DMS53 treated with DMSO at 0.1 percent for 48 hours (cell line): ENCODE measurements at regions not wholly inside any gene's neighbourhood (a gene's known extent, or its start where the extent isn't known, plus 50 kb on each side); places are given as distances from the start of the nearest gene placed in this dataset.

Experiments
- DNase-seq: peaks from one replicate; lab custom pipeline; 2025; ENCODE audit not compliant: unreplicated experiment; lab: John Stamatoyannopoulos, UW

- no peak for DNase-seq
Measured at GRCh38 chr16:7979448-7980132, 610.7 kb downstream of the TMEM114 start.

- DNase-seq: no peak
Measured at GRCh38 chr16:7976563-7976962, 613.7 kb downstream of the TMEM114 start.

GRCh38 chr16:7976125-7976524 is 614.2 kb downstream of the TMEM114 start:
- DNase-seq: no peak

GRCh38 chr16:7967996-7968509 is 622.3 kb downstream of the TMEM114 start:
- no peak for DNase-seq

- no peak for DNase-seq
Measured at GRCh38 chr16:7964744-7965143, 625.6 kb downstream of the TMEM114 start.

GRCh38 chr16:7964167-7964566 is 626.1 kb downstream of the TMEM114 start:
- no peak for DNase-seq

GRCh38 chr16:7962091-7962879 is 628.0 kb downstream of the TMEM114 start:
- no peak for DNase-seq

GRCh38 chr16:7957151-7957550 is 624.5 kb downstream of the RBFOX1 start:
- no peak for DNase-seq

- no peak for DNase-seq
Measured at GRCh38 chr16:7953360-7953759, 620.7 kb downstream of the RBFOX1 start.

GRCh38 chr16:7946142-7946541 is 613.5 kb downstream of the RBFOX1 start:
- no peak for DNase-seq

GRCh38 chr16:7938175-7938574 is 605.5 kb downstream of the RBFOX1 start:
- DNase-seq: no peak

GRCh38 chr16:7921345-7921744 is 588.7 kb downstream of the RBFOX1 start:
- no peak for DNase-seq

- no peak for DNase-seq
Measured at GRCh38 chr16:7919782-7920181, 587.1 kb downstream of the RBFOX1 start.

- no peak for DNase-seq
Measured at GRCh38 chr16:7914748-7915147, 582.1 kb downstream of the RBFOX1 start.

- no peak for DNase-seq
Measured at GRCh38 chr16:7912132-7912531, 579.5 kb downstream of the RBFOX1 start.

GRCh38 chr16:7910116-7910515 is 577.5 kb downstream of the RBFOX1 start:
- no peak for DNase-seq

GRCh38 chr16:7888411-7888810 is 555.8 kb downstream of the RBFOX1 start:
- no peak for DNase-seq

GRCh38 chr16:7887316-7887715 is 554.7 kb downstream of the RBFOX1 start:
- no peak for DNase-seq

GRCh38 chr16:7871979-7872378 is 539.3 kb downstream of the RBFOX1 start:
- no peak for DNase-seq

GRCh38 chr16:7871371-7871770 is 538.7 kb downstream of the RBFOX1 start:
- DNase-seq: no peak

GRCh38 chr16:7867831-7868230 is 535.2 kb downstream of the RBFOX1 start:
- no peak for DNase-seq

GRCh38 chr16:7866144-7866543 is 533.5 kb downstream of the RBFOX1 start:
- DNase-seq: no peak
